HepG2 (cell line): ENCODE measurements at regions not wholly inside any gene's neighbourhood (a gene's known extent, or its start where the extent isn't known, plus 50 kb on each side); places are given as distances from the start of the nearest gene placed in this dataset.

Experiments used
- EED ChIP-seq: sonication (generic); formaldehyde crosslinking; IDR thresholded peaks from 2 replicates; pipeline ENCODE4 v1.5.0; 2020; ENCODE audit warnings: mild to moderate bottlenecking, missing genetic modification reagents
- PITX1 ChIP-seq: sonication (generic); formaldehyde crosslinking; IDR thresholded peaks from 2 replicates; pipeline ENCODE4 v1.5.1; 2020; ENCODE audit warnings: mild to moderate bottlenecking, missing genetic modification reagents
- ZNF331 ChIP-seq: sonication (generic); formaldehyde crosslinking; IDR thresholded peaks from 2 replicates; pipeline ENCODE4 v1.4.0; 2020; ENCODE audit warnings: missing genetic modification reagents
- ZNF543 ChIP-seq: sonication (generic); formaldehyde crosslinking; IDR thresholded peaks from 2 replicates; pipeline ENCODE4 v1.4.0; 2020; ENCODE audit warnings: mild to moderate bottlenecking, missing genetic modification reagents
- ZNF776 ChIP-seq: sonication (generic); formaldehyde crosslinking; IDR thresholded peaks from 2 replicates; pipeline ENCODE4 v1.4.0; 2020; ENCODE audit warnings: mild to moderate bottlenecking, missing genetic modification reagents
- ZNF816 ChIP-seq: sonication (generic); formaldehyde crosslinking; IDR thresholded peaks from 2 replicates; pipeline ENCODE4 v1.8.0; 2022; ENCODE audit warnings: missing genetic modification reagents, mild to moderate bottlenecking, borderline replicate concordance
- TF ChIP-seq, protein P1 (sequence below), 2 experiments: sonication (generic) in 1 of 2; formaldehyde crosslinking in 1 of 2; IDR thresholded peaks; 2 replicates each; pipeline versions ENCODE4 v1.4.0 to v1.6.1; 2016 to 2020; ENCODE audit warnings: borderline replicate concordance in 1 of 2, low read depth in 1 of 2, mild to moderate bottlenecking in 1 of 2, missing genetic modification reagents in 1 of 2
- TF ChIP-seq, protein P2 (sequence below): sonication (generic); formaldehyde crosslinking; conservative IDR thresholded peaks from 2 replicates; pipeline ENCODE4 v1.4.0; 2020; ENCODE audit warnings: missing genetic modification reagents
- TF ChIP-seq, protein P3 (sequence below): sonication (generic); formaldehyde crosslinking; IDR thresholded peaks from 2 replicates; pipeline ENCODE4 v1.9.0; 2021; ENCODE audit warnings: mild to moderate bottlenecking, missing genetic modification reagents
- TF ChIP-seq, protein P4 (sequence below): sonication (generic); formaldehyde crosslinking; IDR thresholded peaks from 2 replicates; pipeline ENCODE4 v1.8.1; 2022; ENCODE audit warnings: mild to moderate bottlenecking, missing genetic modification reagents
- TF ChIP-seq, protein P5 (sequence below), 2 experiments: sonication (generic) in 1 of 2; formaldehyde crosslinking in 1 of 2; IDR thresholded peaks; 2 replicates each; pipeline versions ENCODE4 v1.4.0 to v1.6.1; 2018 to 2020; ENCODE audit warnings: missing genetic modification reagents in 2 of 2, borderline replicate concordance in 1 of 2, low read depth in 1 of 2, mild to moderate bottlenecking in 1 of 2, missing biosample characterization in 1 of 2

DNA sequence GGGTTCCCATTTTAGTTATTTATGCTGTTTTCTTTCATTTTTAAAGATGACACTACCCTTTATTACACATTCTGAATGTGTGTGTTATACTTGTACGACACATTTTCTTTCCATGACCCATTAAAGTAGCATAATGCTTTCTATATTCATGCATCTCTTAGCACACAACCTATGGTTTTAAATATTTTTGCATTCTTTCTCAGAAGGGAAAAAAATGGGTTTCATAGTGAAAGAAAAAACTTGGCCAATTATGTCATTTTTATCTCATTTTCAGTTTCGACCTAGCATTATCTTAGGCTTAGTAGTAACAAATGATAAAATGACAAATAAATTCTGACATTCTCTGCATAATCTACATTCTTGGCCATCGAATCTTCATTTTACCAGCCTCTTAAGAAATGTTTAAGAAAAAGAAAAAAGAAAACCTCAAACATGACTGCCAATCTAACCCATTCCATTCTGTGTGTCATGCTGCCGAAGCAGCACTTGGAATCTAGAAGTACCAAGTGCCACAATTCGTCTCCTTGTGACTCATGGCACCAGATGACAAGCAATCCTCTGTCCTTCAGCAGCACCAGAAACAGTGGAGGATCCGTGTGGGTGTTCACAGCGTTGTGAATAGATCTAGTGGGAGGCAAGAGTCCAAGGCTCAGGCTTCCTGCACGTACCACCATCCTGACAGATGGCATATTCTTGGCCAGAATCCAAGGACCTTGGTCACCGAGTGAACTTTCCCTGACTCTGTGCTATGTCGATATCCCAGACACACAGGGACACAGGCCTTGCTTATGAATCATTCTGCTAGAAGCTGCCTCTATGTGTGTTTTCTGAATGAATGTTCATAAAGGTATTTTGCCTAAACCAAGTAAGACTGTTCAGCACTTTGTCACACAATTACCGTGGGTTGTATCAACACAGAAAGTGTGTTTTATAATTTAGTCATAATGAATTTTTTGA lies 502.7 kb downstream of the NR2F1-AS1 start (continued):
- TF ChIP-seq, protein P1, sequence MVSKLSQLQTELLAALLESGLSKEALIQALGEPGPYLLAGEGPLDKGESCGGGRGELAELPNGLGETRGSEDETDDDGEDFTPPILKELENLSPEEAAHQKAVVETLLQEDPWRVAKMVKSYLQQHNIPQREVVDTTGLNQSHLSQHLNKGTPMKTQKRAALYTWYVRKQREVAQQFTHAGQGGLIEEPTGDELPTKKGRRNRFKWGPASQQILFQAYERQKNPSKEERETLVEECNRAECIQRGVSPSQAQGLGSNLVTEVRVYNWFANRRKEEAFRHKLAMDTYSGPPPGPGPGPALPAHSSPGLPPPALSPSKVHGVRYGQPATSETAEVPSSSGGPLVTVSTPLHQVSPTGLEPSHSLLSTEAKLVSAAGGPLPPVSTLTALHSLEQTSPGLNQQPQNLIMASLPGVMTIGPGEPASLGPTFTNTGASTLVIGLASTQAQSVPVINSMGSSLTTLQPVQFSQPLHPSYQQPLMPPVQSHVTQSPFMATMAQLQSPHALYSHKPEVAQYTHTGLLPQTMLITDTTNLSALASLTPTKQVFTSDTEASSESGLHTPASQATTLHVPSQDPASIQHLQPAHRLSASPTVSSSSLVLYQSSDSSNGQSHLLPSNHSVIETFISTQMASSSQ (IDR thresholded peaks at IDR 0.05; ENCODE audit: low read depth) = peak; percentile 48; the same call in 1 of the 2 replicates
- TF ChIP-seq, protein P1 (CRISPR knock-in tag; IDR thresholded peaks at IDR 0.05; ENCODE audit: borderline replicate concordance) = no peak; the same call in 1 of the 2 replicates
- TF ChIP-seq, protein P2, sequence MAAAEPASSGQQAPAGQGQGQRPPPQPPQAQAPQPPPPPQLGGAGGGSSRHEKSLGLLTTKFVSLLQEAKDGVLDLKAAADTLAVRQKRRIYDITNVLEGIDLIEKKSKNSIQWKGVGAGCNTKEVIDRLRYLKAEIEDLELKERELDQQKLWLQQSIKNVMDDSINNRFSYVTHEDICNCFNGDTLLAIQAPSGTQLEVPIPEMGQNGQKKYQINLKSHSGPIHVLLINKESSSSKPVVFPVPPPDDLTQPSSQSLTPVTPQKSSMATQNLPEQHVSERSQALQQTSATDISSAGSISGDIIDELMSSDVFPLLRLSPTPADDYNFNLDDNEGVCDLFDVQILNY (CRISPR knock-in tag) = no peak
- peak; percentile 91 for TF ChIP-seq ZNF331 (CRISPR knock-in tag)
- TF ChIP-seq, protein P3, sequence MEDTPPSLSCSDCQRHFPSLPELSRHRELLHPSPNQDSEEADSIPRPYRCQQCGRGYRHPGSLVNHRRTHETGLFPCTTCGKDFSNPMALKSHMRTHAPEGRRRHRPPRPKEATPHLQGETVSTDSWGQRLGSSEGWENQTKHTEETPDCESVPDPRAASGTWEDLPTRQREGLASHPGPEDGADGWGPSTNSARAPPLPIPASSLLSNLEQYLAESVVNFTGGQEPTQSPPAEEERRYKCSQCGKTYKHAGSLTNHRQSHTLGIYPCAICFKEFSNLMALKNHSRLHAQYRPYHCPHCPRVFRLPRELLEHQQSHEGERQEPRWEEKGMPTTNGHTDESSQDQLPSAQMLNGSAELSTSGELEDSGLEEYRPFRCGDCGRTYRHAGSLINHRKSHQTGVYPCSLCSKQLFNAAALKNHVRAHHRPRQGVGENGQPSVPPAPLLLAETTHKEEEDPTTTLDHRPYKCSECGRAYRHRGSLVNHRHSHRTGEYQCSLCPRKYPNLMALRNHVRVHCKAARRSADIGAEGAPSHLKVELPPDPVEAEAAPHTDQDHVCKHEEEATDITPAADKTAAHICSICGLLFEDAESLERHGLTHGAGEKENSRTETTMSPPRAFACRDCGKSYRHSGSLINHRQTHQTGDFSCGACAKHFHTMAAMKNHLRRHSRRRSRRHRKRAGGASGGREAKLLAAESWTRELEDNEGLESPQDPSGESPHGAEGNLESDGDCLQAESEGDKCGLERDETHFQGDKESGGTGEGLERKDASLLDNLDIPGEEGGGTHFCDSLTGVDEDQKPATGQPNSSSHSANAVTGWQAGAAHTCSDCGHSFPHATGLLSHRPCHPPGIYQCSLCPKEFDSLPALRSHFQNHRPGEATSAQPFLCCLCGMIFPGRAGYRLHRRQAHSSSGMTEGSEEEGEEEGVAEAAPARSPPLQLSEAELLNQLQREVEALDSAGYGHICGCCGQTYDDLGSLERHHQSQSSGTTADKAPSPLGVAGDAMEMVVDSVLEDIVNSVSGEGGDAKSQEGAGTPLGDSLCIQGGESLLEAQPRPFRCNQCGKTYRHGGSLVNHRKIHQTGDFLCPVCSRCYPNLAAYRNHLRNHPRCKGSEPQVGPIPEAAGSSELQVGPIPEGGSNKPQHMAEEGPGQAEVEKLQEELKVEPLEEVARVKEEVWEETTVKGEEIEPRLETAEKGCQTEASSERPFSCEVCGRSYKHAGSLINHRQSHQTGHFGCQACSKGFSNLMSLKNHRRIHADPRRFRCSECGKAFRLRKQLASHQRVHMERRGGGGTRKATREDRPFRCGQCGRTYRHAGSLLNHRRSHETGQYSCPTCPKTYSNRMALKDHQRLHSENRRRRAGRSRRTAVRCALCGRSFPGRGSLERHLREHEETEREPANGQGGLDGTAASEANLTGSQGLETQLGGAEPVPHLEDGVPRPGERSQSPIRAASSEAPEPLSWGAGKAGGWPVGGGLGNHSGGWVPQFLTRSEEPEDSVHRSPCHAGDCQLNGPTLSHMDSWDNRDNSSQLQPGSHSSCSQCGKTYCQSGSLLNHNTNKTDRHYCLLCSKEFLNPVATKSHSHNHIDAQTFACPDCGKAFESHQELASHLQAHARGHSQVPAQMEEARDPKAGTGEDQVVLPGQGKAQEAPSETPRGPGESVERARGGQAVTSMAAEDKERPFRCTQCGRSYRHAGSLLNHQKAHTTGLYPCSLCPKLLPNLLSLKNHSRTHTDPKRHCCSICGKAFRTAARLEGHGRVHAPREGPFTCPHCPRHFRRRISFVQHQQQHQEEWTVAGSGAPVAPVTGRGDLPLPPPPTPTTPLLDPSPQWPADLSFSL (CRISPR knock-in tag) = peak; percentile 77; the same call in 1 of the 2 replicates
- TF ChIP-seq, protein P4, sequence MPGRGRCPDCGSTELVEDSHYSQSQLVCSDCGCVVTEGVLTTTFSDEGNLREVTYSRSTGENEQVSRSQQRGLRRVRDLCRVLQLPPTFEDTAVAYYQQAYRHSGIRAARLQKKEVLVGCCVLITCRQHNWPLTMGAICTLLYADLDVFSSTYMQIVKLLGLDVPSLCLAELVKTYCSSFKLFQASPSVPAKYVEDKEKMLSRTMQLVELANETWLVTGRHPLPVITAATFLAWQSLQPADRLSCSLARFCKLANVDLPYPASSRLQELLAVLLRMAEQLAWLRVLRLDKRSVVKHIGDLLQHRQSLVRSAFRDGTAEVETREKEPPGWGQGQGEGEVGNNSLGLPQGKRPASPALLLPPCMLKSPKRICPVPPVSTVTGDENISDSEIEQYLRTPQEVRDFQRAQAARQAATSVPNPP = no peak
- no peak for TF ChIP-seq EED (CRISPR knock-in tag)
- TF ChIP-seq, protein P5, sequence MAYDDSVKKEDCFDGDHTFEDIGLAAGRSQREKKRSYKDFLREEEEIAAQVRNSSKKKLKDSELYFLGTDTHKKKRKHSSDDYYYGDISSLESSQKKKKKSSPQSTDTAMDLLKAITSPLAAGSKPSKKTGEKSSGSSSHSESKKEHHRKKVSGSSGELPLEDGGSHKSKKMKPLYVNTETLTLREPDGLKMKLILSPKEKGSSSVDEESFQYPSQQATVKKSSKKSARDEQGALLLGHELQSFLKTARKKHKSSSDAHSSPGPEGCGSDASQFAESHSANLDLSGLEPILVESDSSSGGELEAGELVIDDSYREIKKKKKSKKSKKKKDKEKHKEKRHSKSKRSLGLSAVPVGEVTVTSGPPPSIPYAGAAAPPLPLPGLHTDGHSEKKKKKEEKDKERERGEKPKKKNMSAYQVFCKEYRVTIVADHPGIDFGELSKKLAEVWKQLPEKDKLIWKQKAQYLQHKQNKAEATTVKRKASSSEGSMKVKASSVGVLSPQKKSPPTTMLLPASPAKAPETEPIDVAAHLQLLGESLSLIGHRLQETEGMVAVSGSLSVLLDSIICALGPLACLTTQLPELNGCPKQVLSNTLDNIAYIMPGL (CRISPR knock-in tag; IDR thresholded peaks at IDR 0.05; ENCODE audit: borderline replicate concordance in 1 of 2, low read depth in 1 of 2) = peak; percentile 31 to 67; a peak in 2 of 4 replicates
- no peak for TF ChIP-seq ZNF776 (CRISPR knock-in tag)
- TF ChIP-seq PITX1 (CRISPR knock-in tag) = peak; percentile 86
- no peak for TF ChIP-seq ZNF543 (CRISPR knock-in tag)
- no peak for TF ChIP-seq ZNF816 (CRISPR knock-in tag)
